SU-DHL-6 (cell line): ENCODE measurements at regions not wholly inside any gene's neighbourhood (a gene's known extent, or its start where the extent isn't known, plus 50 kb on each side); places are given as distances from the start of the nearest gene placed in this dataset.

ENCODE experiments used
- CTCF ChIP-seq: fragments of 200-600 bp; sonication (generic); IDR thresholded peaks from one replicate; pipeline ENCODE4 v1.5.1; 2017; ENCODE audit warnings: antibody characterized with exemption, mild to moderate bottlenecking, low read length, moderate library complexity; ENCODE audit not compliant: insufficient read depth, poor library complexity, severe bottlenecking
- EZH2phosphoT487 ChIP-seq: fragments of 200-600 bp; sonication (generic), shearing (Covaris generic); conservative IDR thresholded peaks from 2 replicates; pipeline ENCODE4 v1.6.1; 2018; ENCODE audit warnings: mild to moderate bottlenecking, antibody characterized with exemption, low read length, moderate library complexity, mixed read lengths

- no peak for TF ChIP-seq CTCF
- TF ChIP-seq EZH2phosphoT487 = no peak
These were observed 395.9 kb upstream of the HS3ST1 start for GRCh38 chr4:11824566-11824965.
